Uterus (tissue), 2 donors: ENCODE measurements at regions not wholly inside any gene's neighbourhood (a gene's known extent, or its start where the extent isn't known, plus 50 kb on each side); places are given as distances from the start of the nearest gene placed in this dataset.

Experiments
- CTCF ChIP-seq, 4 experiments: fragments of 200-600 bp in 2 of 4; fragments of 450-650 bp in 2 of 4; sonication (generic) in 2 of 4; IDR thresholded peaks; one replicate each; pipeline ENCODE4 v1.5.1; 2016 to 2019; ENCODE audit warnings: antibody characterized with exemption in 4 of 4, mild to moderate bottlenecking in 2 of 4, moderate library complexity in 1 of 4
- POLR2A ChIP-seq, 2 donors: fragments of 450-650 bp; IDR thresholded peaks; one replicate each; pipeline ENCODE4 v1.6.1; 2016; ENCODE audit warnings: antibody characterized with exemption in 2 of 2, mild to moderate bottlenecking in 1 of 2, moderate library complexity in 1 of 2

- TF ChIP-seq CTCF (IDR thresholded peaks at IDR 0.05) (no peak), POLR2A (IDR thresholded peaks at IDR 0.05) (no peak)
Observed at GRCh38 chr1:221025956-221026355, 146.7 kb downstream of the HLX start.
